A549 (cell line): ENCODE measurements at regions not wholly inside any gene's neighbourhood (a gene's known extent, or its start where the extent isn't known, plus 50 kb on each side); places are given as distances from the start of the nearest gene placed in this dataset.

ENCODE experiments used
- EP300 ChIP-seq, 2 experiments: fragments of >200 bp; sonication (Bioruptor Twin); formaldehyde crosslinking; IDR thresholded peaks; 2 replicates in 1 of 2; 3 replicates in 1 of 2; pipeline ENCODE4 v1.6.1; 2016 to 2017
- JUNB ChIP-seq: fragments of >200 bp; sonication (Bioruptor Twin); formaldehyde crosslinking; IDR thresholded peaks from 2 replicates; pipeline ENCODE4 v1.6.1; 2016
- POLR2A ChIP-seq: IDR thresholded peaks from 2 replicates; pipeline ENCODE4 v1.6.1; 2012; ENCODE audit warnings: mild to moderate bottlenecking, low read length
- POLR2AphosphoS2 ChIP-seq: conservative IDR thresholded peaks from 2 replicates; pipeline ENCODE4 v1.6.1; 2012; ENCODE audit warnings: low read length, improper control_type of control experiment, inconsistent platforms
- SREBF2 ChIP-seq: fragments of 450-650 bp; IDR thresholded peaks from 2 replicates; pipeline ENCODE4 v1.6.1; 2014; ENCODE audit warnings: mild to moderate bottlenecking, moderate library complexity

GRCh38 chr6:98672681-98673475 lies 161.5 kb upstream of the POU3F2 start:
- no peak for TF ChIP-seq SREBF2
- TF ChIP-seq EP300 (IDR thresholded peaks at IDR 0.05) = no peak
- no peak for TF ChIP-seq JUNB
- TF ChIP-seq POLR2A = no peak
- no peak for TF ChIP-seq POLR2AphosphoS2
